AG09319 (cell line): ENCODE measurements at regions not wholly inside any gene's neighbourhood (a gene's known extent, or its start where the extent isn't known, plus 50 kb on each side); places are given as distances from the start of the nearest gene placed in this dataset.

Experiments
- DNase-seq: peaks from one replicate; pipeline ENCODE4 v3.0.0-alpha.2; 2010; ENCODE audit warnings: low read depth; ENCODE audit errors: extremely low read depth
- CTCF ChIP-seq: IDR thresholded peaks from 2 replicates; pipeline ENCODE4 v1.5.1; 2011; ENCODE audit warnings: low read depth, mild to moderate bottlenecking, inconsistent platforms, low read length, moderate library complexity

GRCh38 chr1:29896791-29897714 lies 660.7 kb downstream of the PTPRU start:
- no peak for DNase-seq
- no peak for TF ChIP-seq CTCF

- no peak for DNase-seq
- TF ChIP-seq CTCF, result no peak
Measured at GRCh38 chr1:29896300-29896699, 660.0 kb downstream of the PTPRU start.

GRCh38 chr1:29895201-29895600 lies 658.9 kb downstream of the PTPRU start:
- TF ChIP-seq CTCF, result no peak
- no peak for DNase-seq

GRCh38 chr1:29894311-29894710 lies 658.0 kb downstream of the PTPRU start:
- TF ChIP-seq CTCF, result no peak
- DNase-seq, result no peak

GRCh38 chr1:29893806-29894205 lies 657.5 kb downstream of the PTPRU start:
- no peak for TF ChIP-seq CTCF
- no peak for DNase-seq

- TF ChIP-seq CTCF, result no peak
- no peak for DNase-seq
Measured at GRCh38 chr1:29893046-29893723, 656.9 kb downstream of the PTPRU start.

- TF ChIP-seq CTCF, result no peak
- no peak for DNase-seq
Measured at GRCh38 chr1:29892247-29892646, 655.9 kb downstream of the PTPRU start.
